ENCODE measurements at regions not wholly inside any gene's neighbourhood (a gene's known extent, or its start where the extent isn't known, plus 50 kb on each side); places are given as distances from the start of the nearest gene placed in this dataset.

DNA sequence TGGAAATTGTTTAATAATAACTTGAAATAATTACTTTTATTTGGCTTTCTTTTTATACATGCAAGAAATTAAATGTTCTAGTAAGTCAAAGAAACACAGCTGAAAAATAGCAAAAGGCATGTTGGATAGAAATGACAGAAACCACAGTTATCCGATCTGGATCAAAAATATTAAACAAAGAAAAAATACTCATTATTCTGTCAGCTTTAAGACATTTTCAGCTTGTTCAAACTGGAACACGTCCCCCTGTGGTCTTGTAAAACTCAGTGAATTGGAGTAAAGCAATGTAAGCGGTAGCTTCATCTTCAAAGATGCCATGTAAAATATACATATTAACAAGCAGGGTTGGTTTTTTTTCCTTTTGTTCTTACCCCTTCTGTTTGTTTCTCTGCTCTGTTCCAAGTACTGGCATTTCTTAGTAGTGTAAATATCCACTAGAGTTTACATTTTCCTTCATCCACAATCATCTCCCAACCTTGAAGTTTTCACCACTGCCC, 223.4 kb downstream of the IGSF11 start:
- TF ChIP-seq ZFP3 (CRISPR knock-in tag; IDR thresholded peaks at IDR 0.05) (no peak), ZNF565 (CRISPR knock-in tag; conservative IDR thresholded peaks at IDR 0.05; ENCODE audit: low read depth) (no peak), ZC3H10 (CRISPR knock-in tag; IDR thresholded peaks at IDR 0.05) (no peak), ZFP30 (CRISPR knock-in tag; IDR thresholded peaks at IDR 0.05) (no peak), RARB (CRISPR knock-in tag; IDR thresholded peaks at IDR 0.05) (no peak), PPARA (CRISPR knock-in tag; IDR thresholded peaks at IDR 0.05; ENCODE audit: borderline replicate concordance) (no peak), CREB5 (CRISPR knock-in tag; IDR thresholded peaks at IDR 0.05; ENCODE audit: low read depth) (no peak)
- TF ChIP-seq, protein P1, sequence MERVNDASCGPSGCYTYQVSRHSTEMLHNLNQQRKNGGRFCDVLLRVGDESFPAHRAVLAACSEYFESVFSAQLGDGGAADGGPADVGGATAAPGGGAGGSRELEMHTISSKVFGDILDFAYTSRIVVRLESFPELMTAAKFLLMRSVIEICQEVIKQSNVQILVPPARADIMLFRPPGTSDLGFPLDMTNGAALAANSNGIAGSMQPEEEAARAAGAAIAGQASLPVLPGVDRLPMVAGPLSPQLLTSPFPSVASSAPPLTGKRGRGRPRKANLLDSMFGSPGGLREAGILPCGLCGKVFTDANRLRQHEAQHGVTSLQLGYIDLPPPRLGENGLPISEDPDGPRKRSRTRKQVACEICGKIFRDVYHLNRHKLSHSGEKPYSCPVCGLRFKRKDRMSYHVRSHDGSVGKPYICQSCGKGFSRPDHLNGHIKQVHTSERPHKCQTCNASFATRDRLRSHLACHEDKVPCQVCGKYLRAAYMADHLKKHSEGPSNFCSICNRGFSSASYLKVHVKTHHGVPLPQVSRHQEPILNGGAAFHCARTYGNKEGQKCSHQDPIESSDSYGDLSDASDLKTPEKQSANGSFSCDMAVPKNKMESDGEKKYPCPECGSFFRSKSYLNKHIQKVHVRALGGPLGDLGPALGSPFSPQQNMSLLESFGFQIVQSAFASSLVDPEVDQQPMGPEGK (CRISPR knock-in tag; IDR thresholded peaks at IDR 0.05; ENCODE audit: borderline replicate concordance), result no peak

Data from SK-N-SH treated with all-trans-retinoic acid at 6 μM for 48 hours (cell line).